ENCODE measurements at regions not wholly inside any gene's neighbourhood (a gene's known extent, or its start where the extent isn't known, plus 50 kb on each side); places are given as distances from the start of the nearest gene placed in this dataset.

DNA sequence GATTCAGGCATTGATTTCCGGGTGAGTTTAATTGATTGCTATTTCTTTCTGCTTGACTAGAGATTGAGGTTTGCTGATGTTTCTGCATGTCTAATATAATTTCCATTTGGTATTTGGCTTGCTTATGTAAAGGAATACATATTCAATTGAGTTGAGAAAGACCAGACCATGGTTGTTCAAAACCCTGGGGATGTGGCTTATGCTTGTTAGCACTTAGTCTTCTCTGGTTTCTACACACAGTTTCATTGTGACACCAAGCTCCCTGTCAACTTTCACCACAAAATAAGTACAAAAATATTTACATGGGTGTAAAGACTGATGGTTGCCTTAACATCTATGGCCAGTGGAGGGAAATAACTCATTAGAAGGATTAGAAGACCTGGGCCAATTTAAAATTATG lies 209.6 kb downstream of the CDH26 start:
- CTCF ChIA-PET (ENCODE audit: unreplicated experiment) = no interaction called here
- TF ChIP-seq, protein P1, sequence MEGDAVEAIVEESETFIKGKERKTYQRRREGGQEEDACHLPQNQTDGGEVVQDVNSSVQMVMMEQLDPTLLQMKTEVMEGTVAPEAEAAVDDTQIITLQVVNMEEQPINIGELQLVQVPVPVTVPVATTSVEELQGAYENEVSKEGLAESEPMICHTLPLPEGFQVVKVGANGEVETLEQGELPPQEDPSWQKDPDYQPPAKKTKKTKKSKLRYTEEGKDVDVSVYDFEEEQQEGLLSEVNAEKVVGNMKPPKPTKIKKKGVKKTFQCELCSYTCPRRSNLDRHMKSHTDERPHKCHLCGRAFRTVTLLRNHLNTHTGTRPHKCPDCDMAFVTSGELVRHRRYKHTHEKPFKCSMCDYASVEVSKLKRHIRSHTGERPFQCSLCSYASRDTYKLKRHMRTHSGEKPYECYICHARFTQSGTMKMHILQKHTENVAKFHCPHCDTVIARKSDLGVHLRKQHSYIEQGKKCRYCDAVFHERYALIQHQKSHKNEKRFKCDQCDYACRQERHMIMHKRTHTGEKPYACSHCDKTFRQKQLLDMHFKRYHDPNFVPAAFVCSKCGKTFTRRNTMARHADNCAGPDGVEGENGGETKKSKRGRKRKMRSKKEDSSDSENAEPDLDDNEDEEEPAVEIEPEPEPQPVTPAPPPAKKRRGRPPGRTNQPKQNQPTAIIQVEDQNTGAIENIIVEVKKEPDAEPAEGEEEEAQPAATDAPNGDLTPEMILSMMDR (conservative IDR thresholded peaks at IDR 0.05; ENCODE audit: low read length) = no peak
- TF ChIP-seq EZH2phosphoT487 (IDR thresholded peaks at IDR 0.05; ENCODE audit: borderline replicate concordance, low read depth, low read length) = no peak
- Histone ChIP-seq H3K4me3 (ENCODE audit: low read depth, low read length, poor library complexity, severe bottlenecking) (no peak overlapping the region), H4K20me1 (ENCODE audit: insufficient read depth, low read length) (no peaks in the 10 kb centered on the region), H3K4me2 (ENCODE audit: low read length) (no peak overlapping the region), H3K27ac (ENCODE audit: low read depth, low read length, poor library complexity, severe bottlenecking) (no peak overlapping the region), H3K36me3 (ENCODE audit: insufficient read depth, low read length) (no peaks in the 10 kb centered on the region), H3K9me2 (ENCODE audit: insufficient read depth, low read length) (no peaks in the 10 kb centered on the region), H3K79me2 (ENCODE audit: insufficient read depth, low read depth, low read length) (no peaks in the 10 kb centered on the region), H3K9me3 (ENCODE audit: low read length) (no peaks in the 10 kb centered on the region), H2AFZ (ENCODE audit: low read length) (no peak overlapping the region), H3K4me1 (ENCODE audit: insufficient read depth, low read length, poor library complexity, severe bottlenecking) (no peaks in the 10 kb centered on the region)
- DNase-seq (ENCODE audit: low spot score) = no peak
- BruUV-seq (replicated peaks) = no TSS peak
- intact Hi-C loops (cut with micrococcal nuclease; ENCODE audit: unreplicated experiment) = no loop called here
- POLR2A ChIA-PET = no interaction called here

DNA sequence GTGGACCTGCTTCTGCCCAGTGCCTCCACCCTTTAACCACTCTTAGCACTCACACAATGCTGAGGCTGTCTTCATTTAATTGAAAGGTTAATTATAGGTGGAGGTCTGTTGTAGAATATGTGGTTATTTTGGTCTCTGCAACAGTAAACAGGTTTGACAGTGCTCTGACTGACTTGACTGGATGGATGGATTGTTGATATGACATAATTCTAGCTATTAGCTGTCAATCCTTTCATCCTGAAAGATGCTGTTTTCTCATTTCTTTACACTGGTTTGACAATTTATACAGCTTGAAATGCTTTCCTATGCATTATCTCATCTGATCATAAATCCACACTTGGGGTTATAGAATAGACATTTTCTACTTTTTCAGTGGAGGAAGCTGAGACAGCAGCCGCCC lies 210.7 kb downstream of the CDH26 start:
- POLR2A ChIA-PET = no interaction called here
- no peaks in the 10 kb centered on the region for H3K9me3 ChIP-seq (ENCODE audit: low read length)
- H3K36me3 ChIP-seq (ENCODE audit: insufficient read depth, low read length) = no peaks in the 10 kb centered on the region
- no peaks in the 10 kb centered on the region for H3K9me2 ChIP-seq (ENCODE audit: insufficient read depth, low read length)
- TF ChIP-seq, protein P1 (conservative IDR thresholded peaks at IDR 0.05; ENCODE audit: low read length) = no peak
- no peak for TF ChIP-seq EZH2phosphoT487 (IDR thresholded peaks at IDR 0.05; ENCODE audit: borderline replicate concordance, low read depth, low read length)
- DNase-seq (ENCODE audit: low spot score) = no peak
- no peak overlapping the region for H3K4me3 ChIP-seq (ENCODE audit: low read depth, low read length, poor library complexity, severe bottlenecking)
- no peak overlapping the region for H2AFZ ChIP-seq (ENCODE audit: low read length)
- H3K4me1 ChIP-seq (ENCODE audit: insufficient read depth, low read length, poor library complexity, severe bottlenecking) = no peaks in the 10 kb centered on the region
- no peak overlapping the region for H3K27ac ChIP-seq (ENCODE audit: low read depth, low read length, poor library complexity, severe bottlenecking)
- no peaks in the 10 kb centered on the region for H3K79me2 ChIP-seq (ENCODE audit: insufficient read depth, low read depth, low read length)
- no peak overlapping the region for H3K4me2 ChIP-seq (ENCODE audit: low read length)
- CTCF ChIA-PET (ENCODE audit: unreplicated experiment) = no interaction called here
- H4K20me1 ChIP-seq (ENCODE audit: insufficient read depth, low read length) = no peaks in the 10 kb centered on the region
- BruUV-seq (replicated peaks) = no TSS peak
- intact Hi-C loops (cut with micrococcal nuclease; ENCODE audit: unreplicated experiment) = no loop called here

DNA sequence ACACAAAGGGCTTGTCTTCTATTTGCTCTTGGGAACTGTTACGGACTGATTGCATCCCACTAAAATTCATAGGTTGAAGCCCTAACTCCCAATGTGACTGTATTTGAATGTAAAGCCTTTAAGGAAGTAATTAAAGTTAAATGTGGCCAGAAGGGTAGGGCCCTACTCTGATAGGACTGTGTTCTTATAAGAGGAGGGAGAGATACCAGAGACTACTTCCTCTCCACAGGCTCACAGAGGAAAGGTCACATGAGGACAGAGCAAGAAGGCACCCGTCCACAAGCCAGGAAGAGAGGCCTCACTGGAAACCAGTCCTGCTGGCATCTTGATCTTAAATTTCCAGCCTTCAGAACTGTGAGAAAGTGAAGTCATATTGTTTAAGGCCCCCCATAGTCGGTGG lies 211.9 kb downstream of the CDH26 start:
- CTCF ChIA-PET (ENCODE audit: unreplicated experiment) = no interaction called here
- Histone ChIP-seq H3K4me2 (ENCODE audit: low read length) (no peak overlapping the region), H4K20me1 (ENCODE audit: insufficient read depth, low read length) (no peaks in the 10 kb centered on the region), H3K9me2 (ENCODE audit: insufficient read depth, low read length) (no peaks in the 10 kb centered on the region), H3K79me2 (ENCODE audit: insufficient read depth, low read depth, low read length) (no peaks in the 10 kb centered on the region), H2AFZ (ENCODE audit: low read length) (no peak overlapping the region), H3K4me3 (ENCODE audit: low read depth, low read length, poor library complexity, severe bottlenecking) (no peak overlapping the region), H3K36me3 (ENCODE audit: insufficient read depth, low read length) (no peaks in the 10 kb centered on the region), H3K4me1 (ENCODE audit: insufficient read depth, low read length, poor library complexity, severe bottlenecking) (no peaks in the 10 kb centered on the region), H3K9me3 (ENCODE audit: low read length) (no peaks in the 10 kb centered on the region), H3K27ac (ENCODE audit: low read depth, low read length, poor library complexity, severe bottlenecking) (no peak overlapping the region)
- intact Hi-C loops (cut with micrococcal nuclease; ENCODE audit: unreplicated experiment) = no loop called here
- DNase-seq (ENCODE audit: low spot score) = no peak
- TF ChIP-seq, protein P1 (conservative IDR thresholded peaks at IDR 0.05; ENCODE audit: low read length) = no peak
- no peak for TF ChIP-seq EZH2phosphoT487 (IDR thresholded peaks at IDR 0.05; ENCODE audit: borderline replicate concordance, low read depth, low read length)
- POLR2A ChIA-PET = no interaction called here
- BruUV-seq (replicated peaks) = no TSS peak

All from OCI-LY7 (cell line).